Stomach (tissue), 8 donors: ENCODE measurements at regions not wholly inside any gene's neighbourhood (a gene's known extent, or its start where the extent isn't known, plus 50 kb on each side); places are given as distances from the start of the nearest gene placed in this dataset.

ENCODE experiments used
- DNase-seq, 2 donors: peaks; one replicate each; pipeline versions ENCODE4 v3.0.0 to v3.0.0-alpha.2; 2013 to 2019
- H3K27ac ChIP-seq, 5 donors: fragments of 200-600 bp in 4 of 5; sonication (generic) in 4 of 5; one replicate each; pipeline ENCODE4 v1.5.1; 2013 to 2019; ENCODE audit warnings: mild to moderate bottlenecking in 1 of 5, moderate library complexity in 1 of 5
- H3K27me3 ChIP-seq, 3 donors: fragments of 200-600 bp; sonication (generic); one replicate each; pipeline ENCODE4 v1.5.1; 2017 to 2019; ENCODE audit warnings: mixed run types in 1 of 3
- H3K36me3 ChIP-seq, 4 donors: fragments of 200-600 bp; sonication (generic); 1 replicate in 3 of 4; 2 replicates in 1 of 4; pipeline ENCODE4 v1.5.1; 2016 to 2019
- H3K4me1 ChIP-seq, 4 donors: fragments of 200-600 bp; sonication (generic); one replicate each; pipeline ENCODE4 v1.5.1; 2016 to 2019
- H3K4me3 ChIP-seq, 4 donors: fragments of 200-600 bp; sonication (generic) in 3 of 4; one replicate each; pipeline ENCODE4 v1.5.1; 2016 to 2019; ENCODE audit warnings: mild to moderate bottlenecking in 1 of 4
- H3K9me3 ChIP-seq, 4 donors: fragments of 200-600 bp; sonication (generic); one replicate each; pipeline ENCODE4 v1.5.1; 2016 to 2019
- EP300 ChIP-seq: sonication (generic); formaldehyde crosslinking; IDR thresholded peaks from one replicate; pipeline ENCODE4 v1.6.1; 2017; ENCODE audit warnings: antibody characterized with exemption
- POLR2A ChIP-seq, 4 donors: fragments of 450-650 bp; IDR thresholded peaks; one replicate each; pipeline ENCODE4 v1.6.1; 2016; ENCODE audit warnings: antibody characterized with exemption in 4 of 4, control low read depth in 2 of 4, mild to moderate bottlenecking in 1 of 4, moderate library complexity in 1 of 4
- POLR2AphosphoS5 ChIP-seq, 3 donors: sonication (generic); formaldehyde crosslinking; IDR thresholded peaks; one replicate each; pipeline ENCODE4 v1.6.1; 2016; ENCODE audit warnings: antibody characterized with exemption in 3 of 3
- WGBS, 5 donors: extraction: QIAGEN DNeasy Blood & Tissue Kit in 3 of 5; methylation state at CpG; one replicate each; pipeline versions ENCODE4 v1.1.5 to v1.1.7; 2013 to 2018; 5-methylcytosine and 5-hydroxymethylcytosine counted together
- intact Hi-C: fragments of 100-400 bp; cut with DNase I; formaldehyde crosslinking; loops from one replicate; pipeline ENCODE4 v1.15.1; 2023; ENCODE audit warnings: low total_unique reads
- TF ChIP-seq, protein P1 (sequence below), 7 experiments: fragments of 450-650 bp in 4 of 7; fragments of 200-600 bp in 3 of 7; sonication (generic) in 3 of 7; IDR thresholded peaks; one replicate each; pipeline ENCODE4 v1.5.1; 2016 to 2019; ENCODE audit warnings: antibody characterized with exemption in 7 of 7, control low read depth in 2 of 7, mild to moderate bottlenecking in 1 of 7
- donor health status: healthy with polysubstance abuse.
- donor health status: Bipolar disorder and iron deficiency.
- donor health status: healthy.

DNA sequence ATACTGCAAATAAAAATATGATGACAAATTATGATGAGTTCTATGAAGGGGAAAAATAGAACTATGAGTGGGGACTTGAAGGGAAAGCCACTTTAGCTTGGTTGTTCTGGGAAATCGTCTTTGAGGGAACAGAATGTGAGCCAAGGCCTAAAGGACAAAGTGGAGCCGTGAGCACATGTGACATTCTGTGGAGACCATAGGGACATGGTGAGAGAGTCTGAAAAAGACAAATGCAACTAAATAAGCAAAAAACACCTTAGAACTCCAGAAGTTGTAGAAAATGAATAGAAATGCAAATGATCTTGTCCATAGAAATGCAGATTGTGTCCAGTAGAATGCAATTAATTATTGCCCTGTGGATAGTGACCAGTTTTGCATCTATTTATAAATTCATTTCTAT lies 86.8 kb upstream of the ANKRD10 start:
- intact Hi-C loops = no loop called here
- no peak for DNase-seq
- Histone ChIP-seq H3K4me3 (no peak overlapping the region), H3K9me3 (no peaks in the 10 kb centered on the region), H3K36me3 (no peaks in the 10 kb centered on the region), H3K27ac (no peak overlapping the region), H3K4me1 (peaks cover 10 to 16% (median 15%) of the 10 kb centered on the region in 4 donors), H3K27me3 (no peaks in the 10 kb centered on the region)
- 81 to 92% (median 89%) methylated on average over 2 of the region's 2 CpGs for WGBS, 5 donors
- no peak for TF ChIP-seq EP300
- TF ChIP-seq POLR2A (IDR thresholded peaks at IDR 0.05) = no peak
- no peak for TF ChIP-seq POLR2AphosphoS5 (IDR thresholded peaks at IDR 0.05)
- TF ChIP-seq, protein P1, sequence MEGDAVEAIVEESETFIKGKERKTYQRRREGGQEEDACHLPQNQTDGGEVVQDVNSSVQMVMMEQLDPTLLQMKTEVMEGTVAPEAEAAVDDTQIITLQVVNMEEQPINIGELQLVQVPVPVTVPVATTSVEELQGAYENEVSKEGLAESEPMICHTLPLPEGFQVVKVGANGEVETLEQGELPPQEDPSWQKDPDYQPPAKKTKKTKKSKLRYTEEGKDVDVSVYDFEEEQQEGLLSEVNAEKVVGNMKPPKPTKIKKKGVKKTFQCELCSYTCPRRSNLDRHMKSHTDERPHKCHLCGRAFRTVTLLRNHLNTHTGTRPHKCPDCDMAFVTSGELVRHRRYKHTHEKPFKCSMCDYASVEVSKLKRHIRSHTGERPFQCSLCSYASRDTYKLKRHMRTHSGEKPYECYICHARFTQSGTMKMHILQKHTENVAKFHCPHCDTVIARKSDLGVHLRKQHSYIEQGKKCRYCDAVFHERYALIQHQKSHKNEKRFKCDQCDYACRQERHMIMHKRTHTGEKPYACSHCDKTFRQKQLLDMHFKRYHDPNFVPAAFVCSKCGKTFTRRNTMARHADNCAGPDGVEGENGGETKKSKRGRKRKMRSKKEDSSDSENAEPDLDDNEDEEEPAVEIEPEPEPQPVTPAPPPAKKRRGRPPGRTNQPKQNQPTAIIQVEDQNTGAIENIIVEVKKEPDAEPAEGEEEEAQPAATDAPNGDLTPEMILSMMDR (IDR thresholded peaks at IDR 0.05) = no peak

DNA sequence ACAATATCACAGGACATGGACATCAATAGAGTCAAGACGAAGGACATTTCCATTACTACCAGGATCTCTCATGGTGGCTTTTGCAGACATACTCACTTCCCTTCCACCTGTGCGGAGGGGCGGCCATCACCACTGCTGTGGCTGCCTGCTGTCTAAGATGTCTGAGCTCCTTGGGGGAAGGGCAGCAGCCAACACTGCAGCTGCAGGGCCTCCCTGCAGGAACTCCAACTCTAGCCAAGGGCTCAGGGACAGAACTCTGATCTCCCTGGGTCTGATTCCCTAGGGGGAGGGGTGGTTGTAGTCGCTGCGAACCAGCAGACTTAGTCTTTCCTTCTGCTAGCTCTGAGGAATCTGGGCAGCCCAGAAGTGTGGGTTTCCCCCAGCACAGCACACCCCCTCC lies 78.9 kb upstream of the ANKRD10 start:
- no peaks in the 10 kb centered on the region for H3K4me1 ChIP-seq
- WGBS, 5 donors = 51 to 89% (median 81%) methylated on average over 3 to 5 of the region's 5 CpGs
- H3K36me3 ChIP-seq = no peaks in the 10 kb centered on the region
- no peaks in the 10 kb centered on the region for H3K9me3 ChIP-seq
- DNase-seq = no peak
- H3K4me3 ChIP-seq = no peak overlapping the region
- no peak overlapping the region for H3K27ac ChIP-seq
- TF ChIP-seq POLR2A (IDR thresholded peaks at IDR 0.05) (no peak), EP300 (no peak), POLR2AphosphoS5 (IDR thresholded peaks at IDR 0.05) (no peak)
- TF ChIP-seq, protein P1 (IDR thresholded peaks at IDR 0.05) = no peak
- intact Hi-C loops = loop anchor here (10.0 kb wide), 1 partner anchor 69 kb away; no protein-coding TSS in a partner anchor
- peaks cover 0 to 21% (median 3%) of the 10 kb centered on the region in 3 donors for H3K27me3 ChIP-seq

DNA sequence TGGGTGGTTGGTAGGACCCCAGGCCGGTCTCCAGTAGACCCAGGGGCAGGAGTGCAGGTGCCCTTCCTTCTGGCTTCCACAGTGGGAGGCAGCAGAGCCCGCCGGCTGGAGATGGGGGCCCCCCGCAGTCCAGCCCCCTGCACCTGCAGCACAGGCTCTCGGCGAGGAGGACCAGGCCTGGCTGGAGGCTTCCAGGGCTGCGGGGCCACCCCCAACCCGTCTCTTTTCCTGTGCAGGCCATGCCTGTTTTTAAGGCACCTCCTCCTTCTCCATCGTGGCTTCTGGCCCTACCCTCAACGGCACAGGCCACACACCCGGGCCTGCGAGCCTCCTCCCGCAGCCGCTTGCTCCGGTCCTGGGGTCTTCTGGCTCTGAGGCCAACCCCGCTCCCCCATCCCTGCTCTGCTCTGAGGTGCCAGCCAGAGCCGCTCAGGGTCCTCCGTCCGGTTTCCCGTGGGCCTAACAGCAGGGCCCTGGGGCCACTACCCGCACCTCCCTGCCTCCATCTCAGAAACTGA lies 77.2 kb upstream of the ANKRD10 start:
- no peak overlapping the region for H3K4me3 ChIP-seq
- 93 to 96% (median 95%) methylated on average over 17 to 21 of the region's 21 CpGs for WGBS, 5 donors
- no peak overlapping the region for H3K27ac ChIP-seq
- peaks cover 0 to 21% (median 3%) of the 10 kb centered on the region in 3 donors for H3K27me3 ChIP-seq
- H3K9me3 ChIP-seq = no peaks in the 10 kb centered on the region
- no peaks in the 10 kb centered on the region for H3K4me1 ChIP-seq
- DNase-seq = no peak
- no peak for TF ChIP-seq EP300
- TF ChIP-seq, protein P1 (IDR thresholded peaks at IDR 0.05) = no peak
- no peak for TF ChIP-seq POLR2A (IDR thresholded peaks at IDR 0.05)
- no peaks in the 10 kb centered on the region for H3K36me3 ChIP-seq
- intact Hi-C loops = loop anchor here (10.0 kb wide), 1 partner anchor 67 kb away; no protein-coding TSS in a partner anchor

DNA sequence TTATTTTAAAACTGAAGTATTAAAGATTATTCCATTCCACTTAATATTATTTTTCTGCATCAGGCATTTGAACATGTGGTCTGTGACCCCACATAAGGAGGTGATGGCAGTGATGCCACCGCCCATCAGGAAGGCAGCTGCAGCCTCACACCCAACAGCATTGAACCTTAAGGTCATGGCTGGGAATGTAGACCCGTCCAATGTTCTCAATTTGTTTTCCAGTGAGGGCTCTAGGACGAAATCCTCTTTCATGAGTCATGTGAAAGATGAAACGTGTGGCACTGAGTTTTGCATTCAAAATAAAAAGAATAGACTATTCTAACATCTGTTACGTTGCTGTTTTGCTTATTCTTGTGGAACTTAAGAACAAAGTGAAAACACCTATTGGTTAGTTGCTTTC lies 74.5 kb upstream of the ANKRD10 start:
- no peaks in the 10 kb centered on the region for H3K4me1 ChIP-seq
- no peaks in the 10 kb centered on the region for H3K36me3 ChIP-seq
- WGBS, 5 donors = 66 to 78% (median 73%) methylated on average over 5 of the region's 5 CpGs
- no peak for DNase-seq
- H3K9me3 ChIP-seq = no peaks in the 10 kb centered on the region
- intact Hi-C loops = no loop called here
- TF ChIP-seq EP300 = no peak
- no peak for TF ChIP-seq POLR2AphosphoS5 (IDR thresholded peaks at IDR 0.05)
- TF ChIP-seq POLR2A (IDR thresholded peaks at IDR 0.05) = no peak
- TF ChIP-seq, protein P1 (IDR thresholded peaks at IDR 0.05) = no peak
- H3K27ac ChIP-seq = no peak overlapping the region
- no peak overlapping the region for H3K4me3 ChIP-seq
- H3K27me3 ChIP-seq = peaks cover 0 to 18% (median 2%) of the 10 kb centered on the region in 3 donors
